HEK293 (cell line): ENCODE measurements at regions not wholly inside any gene's neighbourhood (a gene's known extent, or its start where the extent isn't known, plus 50 kb on each side); places are given as distances from the start of the nearest gene placed in this dataset.

ENCODE experiments used
- YY1 ChIP-seq: fragments of 450-650 bp; formaldehyde crosslinking; IDR thresholded peaks from 2 replicates; pipeline ENCODE4 v1.5.1; 2018; ENCODE audit warnings: missing biosample characterization, missing genetic modification characterization
- YY2 ChIP-seq: fragments of 450-650 bp; formaldehyde crosslinking; IDR thresholded peaks from 2 replicates; pipeline ENCODE4 v1.5.1; 2016; ENCODE audit warnings: missing biosample characterization, missing genetic modification characterization
- ZBTB21 ChIP-seq: fragments of 450-650 bp; formaldehyde crosslinking; IDR thresholded peaks from 2 replicates; pipeline ENCODE4 v1.5.1; 2017; ENCODE audit warnings: missing biosample characterization, missing genetic modification characterization
- ZFP3 ChIP-seq: fragments of 450-650 bp; formaldehyde crosslinking; IDR thresholded peaks from 2 replicates; pipeline ENCODE4 v1.5.1; 2016; ENCODE audit warnings: low read depth, missing biosample characterization, missing genetic modification characterization
- ZFP37 ChIP-seq: fragments of 450-650 bp; formaldehyde crosslinking; IDR thresholded peaks from 2 replicates; pipeline ENCODE4 v1.5.1; 2016; ENCODE audit warnings: missing biosample characterization, missing genetic modification characterization
- ZNF133 ChIP-seq: fragments of 450-650 bp; formaldehyde crosslinking; IDR thresholded peaks from 2 replicates; pipeline ENCODE4 v1.5.1; 2016; ENCODE audit warnings: missing biosample characterization, missing genetic modification characterization
- ZNF266 ChIP-seq: fragments of 450-650 bp; formaldehyde crosslinking; IDR thresholded peaks from 2 replicates; pipeline ENCODE4 v1.5.1; 2016; ENCODE audit warnings: missing biosample characterization, missing genetic modification characterization, low read depth
- ZNF394 ChIP-seq: fragments of 450-650 bp; formaldehyde crosslinking; IDR thresholded peaks from 2 replicates; pipeline ENCODE4 v1.5.1; 2016; ENCODE audit warnings: missing biosample characterization, missing genetic modification characterization, mild to moderate bottlenecking, moderate library complexity, borderline replicate concordance
- ZNF530 ChIP-seq: fragments of 450-650 bp; formaldehyde crosslinking; IDR thresholded peaks from 2 replicates; pipeline ENCODE4 v1.5.1; 2016; ENCODE audit warnings: low read depth, missing biosample characterization, missing genetic modification characterization
- ZNF560 ChIP-seq: fragments of 450-650 bp; formaldehyde crosslinking; IDR thresholded peaks from 2 replicates; pipeline ENCODE4 v1.5.1; 2017; ENCODE audit warnings: missing biosample characterization, missing genetic modification characterization, borderline replicate concordance
- ZNF600 ChIP-seq: fragments of 450-650 bp; formaldehyde crosslinking; IDR thresholded peaks from 2 replicates; pipeline ENCODE4 v1.5.1; 2016; ENCODE audit warnings: missing biosample characterization, missing genetic modification characterization
- TF ChIP-seq, protein P1 (sequence below): fragments of 450-650 bp; formaldehyde crosslinking; IDR thresholded peaks from 2 replicates; pipeline ENCODE4 v1.5.1; 2016; ENCODE audit warnings: missing biosample characterization, missing genetic modification characterization
- TF ChIP-seq, protein P2 (sequence below): fragments of 450-650 bp; formaldehyde crosslinking; optimal IDR thresholded peaks from 2 replicates; pipeline ENCODE3; 2016; ENCODE audit warnings: missing biosample characterization, mild to moderate bottlenecking, missing genetic modification characterization

GRCh38 chr20:58044286-58044685 is 184.2 kb downstream of the ANKRD60 start:
- TF ChIP-seq, protein P1, sequence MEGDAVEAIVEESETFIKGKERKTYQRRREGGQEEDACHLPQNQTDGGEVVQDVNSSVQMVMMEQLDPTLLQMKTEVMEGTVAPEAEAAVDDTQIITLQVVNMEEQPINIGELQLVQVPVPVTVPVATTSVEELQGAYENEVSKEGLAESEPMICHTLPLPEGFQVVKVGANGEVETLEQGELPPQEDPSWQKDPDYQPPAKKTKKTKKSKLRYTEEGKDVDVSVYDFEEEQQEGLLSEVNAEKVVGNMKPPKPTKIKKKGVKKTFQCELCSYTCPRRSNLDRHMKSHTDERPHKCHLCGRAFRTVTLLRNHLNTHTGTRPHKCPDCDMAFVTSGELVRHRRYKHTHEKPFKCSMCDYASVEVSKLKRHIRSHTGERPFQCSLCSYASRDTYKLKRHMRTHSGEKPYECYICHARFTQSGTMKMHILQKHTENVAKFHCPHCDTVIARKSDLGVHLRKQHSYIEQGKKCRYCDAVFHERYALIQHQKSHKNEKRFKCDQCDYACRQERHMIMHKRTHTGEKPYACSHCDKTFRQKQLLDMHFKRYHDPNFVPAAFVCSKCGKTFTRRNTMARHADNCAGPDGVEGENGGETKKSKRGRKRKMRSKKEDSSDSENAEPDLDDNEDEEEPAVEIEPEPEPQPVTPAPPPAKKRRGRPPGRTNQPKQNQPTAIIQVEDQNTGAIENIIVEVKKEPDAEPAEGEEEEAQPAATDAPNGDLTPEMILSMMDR (tag by site-specific recombination) = no peak
- TF ChIP-seq ZNF600 (tag by site-specific recombination) (no peak), ZBTB21 (tag by site-specific recombination) (no peak), ZFP3 (no peak), YY2 (no peak), ZNF133 (tag by site-specific recombination) (no peak), ZNF560 (tag by site-specific recombination) (no peak), ZFP37 (tag by site-specific recombination) (no peak), ZNF266 (tag by site-specific recombination) (no peak), ZNF394 (tag by site-specific recombination) (no peak), ZNF530 (tag by site-specific recombination) (no peak), YY1 (tag by site-specific recombination) (no peak)
- TF ChIP-seq, protein P2, sequence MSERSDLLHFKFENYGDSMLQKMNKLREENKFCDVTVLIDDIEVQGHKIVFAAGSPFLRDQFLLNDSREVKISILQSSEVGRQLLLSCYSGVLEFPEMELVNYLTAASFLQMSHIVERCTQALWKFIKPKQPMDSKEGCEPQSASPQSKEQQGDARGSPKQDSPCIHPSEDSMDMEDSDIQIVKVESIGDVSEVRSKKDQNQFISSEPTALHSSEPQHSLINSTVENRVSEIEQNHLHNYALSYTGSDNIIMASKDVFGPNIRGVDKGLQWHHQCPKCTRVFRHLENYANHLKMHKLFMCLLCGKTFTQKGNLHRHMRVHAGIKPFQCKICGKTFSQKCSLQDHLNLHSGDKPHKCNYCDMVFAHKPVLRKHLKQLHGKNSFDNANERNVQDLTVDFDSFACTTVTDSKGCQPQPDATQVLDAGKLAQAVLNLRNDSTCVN (tag by site-specific recombination) = no peak
